Activated T-helper 1 cell treated with Interleukin-2 at 50 U/mL for 16 hours (primary cell): ENCODE measurements at regions not wholly inside any gene's neighbourhood (a gene's known extent, or its start where the extent isn't known, plus 50 kb on each side); places are given as distances from the start of the nearest gene placed in this dataset.
"Not testable (repeated sequence)": the region's sequence is repeated elsewhere in the genome, so short reads cannot be mapped to it uniquely, and the experiment has no call there.

Source experiments
- DNase-seq: peaks from one replicate; pipeline ENCODE4 v3.0.0-alpha.2; 2020; ENCODE audit warnings: low read depth

DNA sequence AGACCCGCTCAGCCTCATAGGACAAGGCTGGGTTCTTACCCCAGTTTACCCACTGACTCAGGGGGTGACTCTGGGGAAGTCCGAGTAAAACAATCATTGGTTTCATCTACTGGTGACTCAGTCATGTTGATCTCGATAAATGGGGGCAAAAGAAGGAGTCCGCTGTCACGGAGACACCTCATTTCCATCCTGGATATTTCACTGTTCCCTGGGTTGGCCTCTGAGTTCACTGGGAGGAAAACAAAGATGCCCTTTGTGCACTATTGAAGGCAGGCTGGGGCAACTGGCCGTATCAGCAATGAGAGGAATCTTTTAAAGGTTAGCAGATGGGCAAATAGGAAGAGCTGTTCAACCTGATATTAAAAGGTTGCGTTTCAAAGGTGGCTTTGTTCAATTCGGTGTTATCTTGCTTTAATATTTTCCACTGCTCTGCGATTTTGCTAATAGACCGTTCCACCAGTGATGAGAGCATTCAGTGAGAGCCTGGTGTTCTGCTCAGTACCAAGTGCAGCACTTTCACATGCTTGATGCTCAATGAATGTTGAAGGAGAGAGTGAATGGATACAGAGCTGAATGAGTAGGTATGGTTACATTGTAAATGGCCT, 110.2 kb upstream of the EGFLAM start:
- no peak for DNase-seq

DNA sequence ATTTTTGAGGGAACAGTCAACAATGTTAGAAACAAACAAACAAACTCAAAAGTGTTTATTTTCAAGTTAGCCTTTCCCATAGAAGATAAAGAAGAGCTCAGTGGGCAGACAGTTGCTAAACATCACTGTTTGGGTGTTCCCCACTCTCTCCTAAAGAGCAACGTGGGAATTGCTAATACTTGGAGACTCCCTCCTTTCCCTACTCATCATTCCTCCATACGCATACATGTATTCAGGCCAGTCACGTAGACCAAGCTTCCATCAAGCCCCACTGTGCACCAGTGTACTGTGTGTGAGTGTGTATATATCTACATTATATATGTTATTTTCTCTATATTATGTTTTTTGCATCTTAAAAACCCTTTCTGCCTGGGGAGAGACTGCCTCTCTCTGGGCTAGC, 115.0 kb upstream of the EGFLAM start:
- DNase-seq, result no peak

DNA sequence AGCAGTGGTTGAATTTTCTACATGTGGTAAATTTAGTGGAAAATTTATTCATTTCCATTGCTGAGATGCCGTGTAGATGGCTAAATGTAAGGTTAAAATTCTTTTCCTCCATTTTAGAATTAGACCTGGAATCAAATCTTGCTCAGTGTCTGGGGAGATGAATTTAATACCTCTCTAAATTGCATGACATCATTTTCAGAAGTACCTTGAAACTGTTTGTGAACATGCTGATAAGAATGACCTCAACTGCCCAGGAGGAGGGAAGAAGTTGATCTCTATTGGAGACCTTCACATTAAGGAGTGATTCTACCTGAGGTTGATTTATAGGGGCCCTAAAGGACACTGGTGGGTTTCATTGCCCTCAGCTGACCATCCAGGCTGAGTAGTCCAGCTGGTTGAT, 116.7 kb upstream of the EGFLAM start:
- no peak for DNase-seq

DNA sequence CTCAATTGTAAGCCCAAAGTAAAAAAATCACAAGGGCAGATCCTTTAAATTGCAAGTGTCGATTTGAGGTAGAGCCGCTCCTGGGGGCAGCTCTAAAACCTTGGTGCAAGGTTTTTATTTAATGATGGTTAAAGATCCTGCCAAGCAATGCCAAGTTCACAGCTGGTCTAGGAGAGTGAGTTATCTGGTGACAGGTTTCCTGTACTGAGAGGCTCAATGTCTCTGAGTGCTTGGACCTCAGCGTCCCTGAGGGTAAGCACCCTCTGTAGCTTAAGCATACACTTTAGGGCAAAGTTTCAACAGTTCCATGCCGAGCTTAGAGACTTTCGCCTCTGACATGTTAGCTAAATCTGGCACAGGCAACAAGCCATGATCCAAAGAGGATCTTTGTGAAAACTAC, 119.8 kb upstream of the EGFLAM start:
- no peak for DNase-seq

DNA sequence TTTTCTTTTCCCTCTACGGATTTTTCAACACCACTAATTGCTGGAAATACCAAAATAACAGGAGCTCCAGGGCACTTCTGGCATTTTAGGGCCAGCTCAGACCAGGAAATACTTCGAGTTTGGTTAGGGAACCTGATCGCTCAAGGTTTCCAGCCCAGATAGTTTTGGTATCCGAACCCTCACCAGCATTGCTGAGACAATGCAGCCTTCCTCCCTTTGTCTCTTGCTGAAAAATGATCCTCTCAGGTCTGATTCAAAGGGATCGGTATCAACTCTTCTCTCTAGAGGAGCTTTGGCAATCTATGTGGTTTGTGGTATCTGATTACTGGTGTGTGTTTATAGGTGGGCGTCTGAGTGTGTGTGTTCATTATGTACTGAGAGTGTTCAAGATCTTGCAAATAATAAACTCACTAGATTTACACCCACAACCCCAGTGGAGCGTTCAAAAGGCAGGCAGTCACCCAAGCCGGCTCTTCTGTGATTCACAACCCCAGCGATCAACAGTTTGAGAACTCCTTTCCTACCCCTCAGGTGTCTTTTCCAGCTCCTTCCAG, 122.8 kb upstream of the EGFLAM start:
- DNase-seq, result no peak

DNA sequence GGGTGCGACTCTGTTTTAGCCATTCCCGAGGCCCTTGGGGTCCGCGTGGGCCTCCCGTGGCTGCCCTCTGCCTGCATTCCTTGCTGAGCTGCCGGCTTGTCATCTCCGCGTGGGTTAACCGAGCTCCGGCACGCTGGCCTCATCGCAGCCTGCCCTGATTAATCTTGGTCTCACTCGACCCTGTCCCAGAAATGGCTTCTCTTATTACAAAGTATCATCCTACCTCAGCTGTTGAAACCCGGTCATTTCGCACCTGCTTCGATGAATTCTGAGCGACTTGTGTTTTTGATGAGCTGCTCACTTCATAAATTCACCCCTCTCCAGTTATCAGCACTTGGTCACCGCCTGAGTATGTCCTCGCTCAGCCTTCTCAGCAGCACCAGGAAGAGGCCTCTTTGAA, 123.5 kb upstream of the EGFLAM start:
- no peak for DNase-seq

DNA sequence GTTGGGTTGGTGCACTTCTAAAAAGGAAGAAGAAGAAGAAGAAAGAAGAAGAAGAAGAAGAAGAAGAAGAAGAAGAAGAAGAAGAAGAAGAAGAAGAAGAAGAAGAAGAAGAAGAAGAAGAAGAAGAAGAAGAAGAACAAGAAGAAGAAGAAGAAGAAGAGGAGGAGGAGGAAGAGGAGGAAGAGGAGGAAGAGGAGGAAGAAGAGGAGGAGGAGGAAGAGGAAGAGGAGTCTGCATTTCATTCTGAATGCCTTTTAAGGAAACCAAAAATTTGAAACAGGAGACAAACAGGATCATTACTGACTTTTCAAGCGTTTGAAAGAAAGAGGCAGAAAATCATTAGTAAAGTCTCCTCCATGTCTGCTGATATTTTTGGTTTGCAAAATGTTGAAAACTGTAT, 124.1 kb upstream of the EGFLAM start:
- DNase-seq, result not testable (repeated sequence)

DNA sequence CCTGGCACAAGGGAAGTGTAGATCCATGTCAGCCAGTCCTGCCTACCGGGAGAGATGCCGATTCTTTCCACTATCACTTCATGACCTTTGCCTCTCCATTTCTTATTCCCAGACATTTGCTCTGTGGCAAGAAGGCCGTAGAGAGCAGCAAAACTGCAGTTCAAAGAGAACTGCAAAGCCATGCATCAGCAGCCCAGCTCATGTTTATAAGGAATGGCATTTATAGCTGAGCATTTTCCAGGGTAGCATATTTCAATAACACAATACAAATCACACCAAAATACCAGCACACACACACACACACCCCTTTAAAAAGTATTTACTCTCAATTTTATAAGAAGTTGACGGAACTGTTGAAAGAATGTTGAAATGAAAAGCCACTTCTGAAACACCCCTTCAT, 126.7 kb upstream of the EGFLAM start:
- no peak for DNase-seq

DNA sequence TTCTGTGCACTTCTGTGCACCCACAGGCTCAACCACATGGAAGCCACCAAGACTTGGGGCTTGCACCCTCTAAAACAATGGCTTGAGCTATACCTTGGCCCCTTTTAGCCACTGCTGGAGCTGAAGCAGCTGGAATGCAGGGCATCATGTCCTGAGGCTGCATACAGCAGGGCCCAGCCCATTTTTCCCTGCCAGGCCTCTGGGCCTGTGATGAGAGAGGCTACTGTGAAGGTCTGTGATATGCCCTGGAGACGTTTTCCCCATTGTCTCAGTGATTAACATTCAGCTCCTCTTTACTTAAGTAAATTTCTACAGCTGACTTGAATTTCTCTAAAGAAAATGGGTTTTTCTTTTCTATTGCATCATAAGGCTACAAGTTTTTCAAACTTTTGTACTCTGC, 134.0 kb upstream of the EGFLAM start:
- no peak for DNase-seq

DNA sequence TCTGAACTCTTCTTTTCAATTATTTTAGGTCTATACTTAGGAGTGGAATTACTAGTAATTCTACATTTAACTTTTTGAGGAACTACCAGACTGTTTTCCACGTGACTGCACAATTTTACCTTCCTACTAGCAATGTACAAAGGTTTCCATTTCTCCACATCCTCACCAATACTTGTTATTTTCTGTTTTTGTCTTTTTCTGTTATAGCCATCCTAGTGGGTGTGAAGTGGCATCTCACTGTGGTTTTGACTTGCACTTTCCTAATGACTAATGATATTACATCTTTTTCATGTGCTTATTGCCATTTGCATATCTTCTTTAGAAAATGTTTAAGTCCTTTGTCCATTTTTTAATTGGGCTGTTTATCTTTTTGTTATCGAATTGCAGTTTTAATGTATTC, 136.9 kb upstream of the EGFLAM start:
- DNase-seq, result no peak

DNA sequence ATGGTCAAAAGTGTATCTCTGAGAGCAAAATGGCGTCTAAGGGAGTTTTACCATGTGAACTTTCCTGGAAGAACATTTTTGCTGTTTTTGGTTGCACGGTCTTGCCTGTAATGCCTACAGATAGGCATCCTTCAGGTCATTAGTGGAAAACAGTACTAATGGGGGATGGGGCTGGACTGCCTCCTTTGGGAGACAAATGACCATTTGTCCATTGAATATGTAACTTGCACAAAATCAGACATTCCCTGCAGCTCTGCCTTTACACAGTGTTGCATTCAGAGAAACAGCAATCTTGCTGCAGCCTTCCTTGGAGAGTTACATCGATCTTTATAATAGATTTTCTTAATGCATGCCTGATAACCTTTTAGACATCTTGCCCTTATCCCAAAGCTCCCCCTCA, 138.5 kb upstream of the EGFLAM start:
- no peak for DNase-seq

DNA sequence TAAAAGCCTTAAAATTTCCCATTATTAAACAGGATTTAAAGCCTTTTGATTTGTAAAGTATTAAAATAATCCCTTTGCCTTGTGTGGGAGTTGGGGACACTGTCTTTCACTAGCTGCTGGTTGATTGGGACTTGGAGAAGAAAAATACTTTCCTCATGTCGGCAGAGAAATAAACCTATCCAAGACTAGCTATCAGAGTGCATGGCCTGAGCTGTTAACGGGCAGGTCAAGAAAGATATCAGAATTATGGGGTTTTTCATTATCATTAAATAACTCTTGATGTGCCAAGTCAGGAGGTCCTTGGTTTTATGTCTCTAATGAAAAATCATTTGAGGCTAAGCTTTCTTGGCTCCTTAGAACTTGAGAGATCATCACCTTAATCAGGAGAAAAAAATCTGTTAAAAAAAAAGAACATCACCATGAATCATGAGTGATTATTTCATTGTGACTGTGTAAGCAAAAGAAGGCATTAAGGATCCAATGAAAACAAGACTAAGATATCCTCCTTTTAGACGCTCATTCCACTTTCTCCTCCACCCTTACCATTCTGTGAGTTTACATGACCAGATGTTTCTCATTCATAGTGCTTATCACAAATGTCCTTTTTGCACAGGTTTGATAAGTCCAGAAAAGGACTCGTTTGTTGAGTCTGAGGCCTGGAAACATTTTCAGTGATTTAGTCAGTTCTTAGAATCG, 140.4 kb upstream of the EGFLAM start:
- DNase-seq, result no peak

DNA sequence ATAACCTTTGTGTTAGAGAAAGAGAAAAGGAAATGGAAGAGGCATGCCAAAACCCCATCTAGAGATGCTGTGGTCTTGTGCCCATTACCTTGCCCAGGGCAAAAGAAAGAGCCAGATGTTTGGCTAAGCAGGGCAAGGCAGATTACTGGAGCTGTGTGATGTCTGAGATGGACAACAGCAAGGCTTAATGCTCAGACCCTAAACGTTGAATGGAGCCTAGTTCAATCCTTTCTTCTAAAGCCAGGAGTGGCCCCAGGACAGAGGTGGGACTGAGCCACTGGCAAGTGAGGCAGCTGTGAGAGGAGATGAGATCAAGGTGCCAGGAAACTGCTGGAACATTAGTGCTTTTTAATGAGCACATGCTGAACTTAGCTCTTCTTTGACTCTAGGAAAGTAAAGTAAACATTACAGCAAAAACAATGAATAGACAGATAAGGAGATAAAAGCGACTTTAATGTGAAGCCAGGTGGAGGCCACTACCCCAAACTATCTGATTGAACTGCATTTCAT, 143.0 kb upstream of the EGFLAM start:
- DNase-seq, result no peak

DNA sequence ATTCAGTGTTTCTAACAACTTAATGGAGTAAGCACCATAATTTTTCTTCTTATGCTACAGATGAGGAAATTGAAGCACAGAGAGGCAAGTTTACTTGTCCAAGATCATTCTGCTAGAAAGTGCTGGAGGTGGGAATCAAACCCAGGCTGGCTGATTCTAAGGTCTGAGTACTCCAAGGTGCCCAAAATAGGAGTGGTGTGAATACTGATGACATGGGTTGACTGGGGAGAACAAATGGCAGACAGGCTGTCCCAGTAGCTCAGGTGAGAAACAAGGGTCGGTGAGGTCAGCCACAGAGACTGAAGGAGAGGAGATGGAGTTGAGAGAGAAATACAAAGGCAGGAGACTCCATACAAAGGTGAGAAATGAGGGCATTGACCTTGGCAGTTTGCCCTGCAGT, 144.5 kb upstream of the EGFLAM start:
- DNase-seq, result no peak

DNA sequence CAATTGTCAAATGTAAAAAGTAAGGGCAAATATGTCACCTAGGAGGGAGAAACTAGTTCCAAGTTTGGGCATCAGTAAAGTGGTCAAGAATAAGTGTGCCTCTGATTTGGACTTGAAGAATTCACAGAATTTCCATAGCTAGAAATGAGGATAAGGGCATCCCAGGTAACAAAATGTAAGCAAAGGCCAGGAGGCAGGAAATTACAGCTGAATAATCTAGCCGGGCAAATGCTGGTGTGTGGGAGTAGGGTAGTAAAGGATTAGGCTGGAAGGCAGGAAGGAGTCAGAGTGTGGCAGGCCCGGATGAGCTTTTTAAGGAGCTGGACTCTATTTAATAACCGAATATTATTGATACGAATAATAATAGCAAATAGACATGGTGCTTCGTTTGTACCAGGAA, 144.9 kb upstream of the EGFLAM start:
- DNase-seq, result no peak

DNA sequence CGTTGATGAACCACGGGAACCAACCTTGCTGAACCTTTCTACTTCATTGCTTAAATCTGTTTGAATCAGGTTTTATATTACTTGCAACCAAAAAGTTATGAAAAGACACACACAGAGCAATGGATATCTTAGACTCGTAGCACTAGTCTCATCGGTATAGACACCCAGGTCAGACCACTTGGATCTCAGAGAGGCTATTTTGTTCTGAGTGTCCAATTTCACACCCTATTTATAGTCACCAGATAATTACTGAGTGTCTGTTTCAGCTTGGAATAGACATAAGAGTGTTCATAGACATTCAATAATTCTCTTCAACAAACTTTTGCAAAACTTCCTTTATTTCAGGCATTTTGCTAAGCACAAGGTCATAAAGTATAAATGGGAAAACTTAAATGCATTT, 145.4 kb upstream of the EGFLAM start:
- no peak for DNase-seq

DNA sequence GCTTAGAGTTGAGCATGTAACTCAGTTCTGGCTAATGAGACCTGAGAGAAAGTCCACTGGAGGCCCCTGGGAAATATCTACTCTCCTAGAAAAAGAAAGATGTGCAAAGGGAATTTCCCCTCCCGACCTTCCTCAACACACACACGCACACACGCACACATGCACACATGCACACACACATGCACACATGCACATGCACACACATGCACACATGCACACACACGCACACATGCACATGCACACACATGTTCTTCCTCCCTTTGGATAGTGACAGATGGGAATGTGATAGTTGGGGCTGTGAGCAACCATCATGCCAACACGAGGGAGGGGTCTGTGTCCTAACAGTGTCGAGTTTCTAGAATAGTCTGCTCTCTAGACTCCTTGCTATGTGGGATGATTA, 148.2 kb upstream of the EGFLAM start:
- no peak for DNase-seq

DNA sequence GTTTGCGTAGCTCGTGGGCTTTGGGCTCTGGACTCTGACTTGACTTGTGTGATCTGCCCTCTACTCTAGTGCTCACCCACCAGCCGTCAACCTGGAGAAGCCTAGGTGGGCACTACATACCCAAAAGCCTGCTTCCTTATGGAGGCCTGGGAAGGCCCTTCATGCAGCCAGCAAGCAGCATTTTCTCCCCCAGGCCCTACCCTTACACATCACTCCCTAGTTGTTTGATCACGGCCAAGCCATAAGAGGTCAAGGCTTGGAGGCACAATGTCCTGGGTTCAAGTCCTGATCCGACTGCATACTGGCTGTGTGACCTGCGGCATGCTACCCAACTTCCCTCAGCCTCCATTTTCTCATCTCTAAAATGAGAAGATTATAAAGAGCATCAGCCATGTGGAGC, 151.3 kb upstream of the EGFLAM start:
- DNase-seq, result no peak

DNA sequence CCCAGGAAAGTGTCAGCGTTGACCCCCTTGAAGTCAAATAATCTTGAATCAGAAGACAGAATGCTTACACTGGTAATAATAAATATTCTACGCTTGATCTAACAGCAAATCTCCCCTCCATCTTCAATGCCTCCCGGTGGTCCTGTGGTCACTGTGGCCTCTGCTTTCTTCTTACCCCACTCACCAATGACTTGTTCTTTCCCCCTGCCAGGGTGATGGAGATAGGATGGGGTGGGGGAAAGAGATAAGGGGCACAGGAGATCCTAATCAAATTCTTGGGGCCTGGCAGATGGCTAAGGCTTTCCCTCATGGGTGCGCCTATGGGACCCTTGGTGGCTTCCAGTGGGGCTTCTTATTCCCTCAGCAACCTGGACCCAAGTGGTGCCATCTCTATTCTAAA, 152.6 kb upstream of the EGFLAM start:
- no peak for DNase-seq

DNA sequence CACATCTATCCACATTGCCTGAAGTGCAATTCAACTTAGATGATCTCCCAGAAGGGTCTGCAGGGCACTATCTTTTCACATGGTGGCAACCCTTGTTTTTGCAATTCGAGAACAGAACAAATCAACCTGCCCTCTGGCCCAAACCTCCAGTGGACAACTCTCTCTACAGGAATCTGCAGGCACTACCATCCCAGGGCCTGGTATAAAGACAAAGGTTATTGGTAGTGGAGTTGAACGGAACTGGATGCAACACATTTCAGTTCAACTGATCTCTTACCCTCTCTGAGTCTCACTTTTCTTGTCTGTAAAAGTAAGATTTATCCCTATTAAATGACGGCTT, 153.2 kb upstream of the EGFLAM start:
- DNase-seq, result no peak

DNA sequence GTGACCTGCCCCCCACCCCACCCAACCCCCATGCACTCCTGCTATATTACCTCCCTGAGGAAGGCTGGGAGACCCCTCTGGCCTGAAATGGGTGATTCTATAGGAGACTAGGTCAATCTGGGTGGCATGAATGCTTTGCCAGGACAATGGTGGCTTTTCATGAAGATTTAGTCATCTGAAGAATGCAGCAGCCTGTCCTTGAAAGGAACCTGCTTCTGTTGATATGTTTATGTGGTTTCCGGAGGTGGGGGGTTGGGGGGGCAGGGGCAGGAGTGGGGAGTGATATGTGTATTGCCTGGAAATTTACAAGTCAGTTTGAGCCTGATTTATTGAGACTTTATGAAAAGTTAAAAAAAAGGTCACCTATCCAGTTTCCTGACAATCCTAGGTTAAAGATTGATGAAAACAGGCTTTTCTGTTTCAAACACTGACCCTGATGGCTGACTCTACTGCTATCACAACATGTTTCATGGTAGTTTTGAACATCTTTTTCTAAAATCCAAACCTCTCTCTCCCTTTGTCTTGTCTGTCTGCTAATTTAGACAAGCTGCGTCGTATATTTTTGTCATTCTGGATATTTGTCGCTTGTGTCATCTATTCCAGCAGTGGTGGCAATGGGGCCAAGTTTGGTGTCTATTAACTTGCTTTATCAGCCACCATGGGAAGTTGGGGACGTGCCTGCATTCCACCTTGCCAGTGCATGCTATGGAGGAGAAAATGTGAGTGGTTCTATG, 153.7 kb upstream of the EGFLAM start:
- no peak for DNase-seq

DNA sequence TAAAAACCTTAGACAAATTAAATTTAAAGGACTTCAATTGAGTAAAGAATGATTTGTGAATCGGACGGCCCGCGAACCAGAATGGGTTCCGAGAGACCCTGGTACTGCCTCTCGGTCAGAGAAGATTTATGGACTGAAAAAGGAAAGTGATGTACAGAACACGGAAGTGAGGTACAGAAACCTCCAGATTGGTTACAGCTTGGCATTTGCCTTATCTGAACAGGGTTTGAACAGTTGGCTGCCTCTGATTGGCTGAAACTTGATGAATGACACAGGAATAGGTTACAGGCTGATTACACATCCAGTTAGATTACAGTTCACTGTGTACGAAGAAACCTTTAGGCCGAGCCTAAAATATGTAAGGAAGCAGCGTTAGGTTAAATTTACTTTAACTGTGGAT, 156.5 kb upstream of the EGFLAM start:
- DNase-seq, result no peak
